Heart left ventricle (tissue), 13 donors: ENCODE measurements at regions not wholly inside any gene's neighbourhood (a gene's known extent, or its start where the extent isn't known, plus 50 kb on each side); places are given as distances from the start of the nearest gene placed in this dataset.

Experiments
- POLR2A ChIP-seq, 2 donors: fragments of 450-650 bp; IDR thresholded peaks; one replicate each; pipeline ENCODE4 v1.6.1; 2017; ENCODE audit warnings: antibody characterized with exemption in 2 of 2, mild to moderate bottlenecking in 2 of 2, moderate library complexity in 2 of 2
- TF ChIP-seq, protein P1 (sequence below), 12 donors: fragments of 200-600 bp; sonication (generic) in 4 of 12; IDR thresholded peaks; one replicate each; pipeline versions ENCODE4 v1.5.0 to v1.8.0; 2018 to 2022; ENCODE audit warnings: antibody characterized with exemption in 12 of 12, mild to moderate bottlenecking in 5 of 12
- donor health status: ischemic (EF 13 %, LVEDD 7.1; RV severe dilation, severe dysfunction).
- donor health status: DM: no; HTN: yes; CAD: no.
- donor health status: DM: no; HTN: no; CAD: no.
- donor health status: ischemic (EF 25% LVEDD 6.9; RV normal size, moderate dysfunction).
- donor health status: ischemic (EF 25% LVEDD 5.7; RV mildly dilated, moderate dysfunction).
- donor health status: ischemic (EF 35%, LVEDD 5.7; RV mildly dilated, moderate dysfunction).
- donor health status: nonischemic (EF 11% LVEDD 7.7; RV severe dilation, severe dysfunction).
- donor health status: DM: yes; HTN: yes; CAD: no.
- donor health status: PGD.
- donor health status: ischemic (EF 29% LVEDD 5.4; RV normal size, mild dysfunction).
- donor health status: nonischemic (EF 23%, LVEDD 6.1; RV moderate dilation, normal function).

GRCh38 chr5:17161662-17162061, 55.8 kb upstream of the BASP1 start:
- TF ChIP-seq, protein P1, sequence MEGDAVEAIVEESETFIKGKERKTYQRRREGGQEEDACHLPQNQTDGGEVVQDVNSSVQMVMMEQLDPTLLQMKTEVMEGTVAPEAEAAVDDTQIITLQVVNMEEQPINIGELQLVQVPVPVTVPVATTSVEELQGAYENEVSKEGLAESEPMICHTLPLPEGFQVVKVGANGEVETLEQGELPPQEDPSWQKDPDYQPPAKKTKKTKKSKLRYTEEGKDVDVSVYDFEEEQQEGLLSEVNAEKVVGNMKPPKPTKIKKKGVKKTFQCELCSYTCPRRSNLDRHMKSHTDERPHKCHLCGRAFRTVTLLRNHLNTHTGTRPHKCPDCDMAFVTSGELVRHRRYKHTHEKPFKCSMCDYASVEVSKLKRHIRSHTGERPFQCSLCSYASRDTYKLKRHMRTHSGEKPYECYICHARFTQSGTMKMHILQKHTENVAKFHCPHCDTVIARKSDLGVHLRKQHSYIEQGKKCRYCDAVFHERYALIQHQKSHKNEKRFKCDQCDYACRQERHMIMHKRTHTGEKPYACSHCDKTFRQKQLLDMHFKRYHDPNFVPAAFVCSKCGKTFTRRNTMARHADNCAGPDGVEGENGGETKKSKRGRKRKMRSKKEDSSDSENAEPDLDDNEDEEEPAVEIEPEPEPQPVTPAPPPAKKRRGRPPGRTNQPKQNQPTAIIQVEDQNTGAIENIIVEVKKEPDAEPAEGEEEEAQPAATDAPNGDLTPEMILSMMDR (IDR thresholded peaks at IDR 0.05): no peak
- no peak for TF ChIP-seq POLR2A (IDR thresholded peaks at IDR 0.05)
